H9 (cell line): ENCODE measurements at regions not wholly inside any gene's neighbourhood (a gene's known extent, or its start where the extent isn't known, plus 50 kb on each side); places are given as distances from the start of the nearest gene placed in this dataset.

ENCODE experiments used
- DNase-seq: peaks from one replicate; pipeline ENCODE4 v3.0.0-alpha.2; 2017
- H2AFZ ChIP-seq: one replicate; pipeline ENCODE4 v1.6.1; 2013; ENCODE audit warnings: mild to moderate bottlenecking, low read length, control low read depth, moderate library complexity
- H2AK5ac ChIP-seq: 2 replicates; pipeline ENCODE4 v1.6.1; 2013; ENCODE audit warnings: low read length, control low read depth, mixed read lengths; ENCODE audit not compliant: insufficient read length
- H2BK120ac ChIP-seq: one replicate; pipeline ENCODE4 v1.6.1; 2013; ENCODE audit warnings: low read depth, mild to moderate bottlenecking, low read length, control low read depth, inconsistent platforms; ENCODE audit not compliant: poor library complexity, severe bottlenecking
- H2BK12ac ChIP-seq: 2 replicates; pipeline ENCODE4 v1.6.1; 2013; ENCODE audit warnings: low read length, control low read depth, mixed read lengths, low read depth; ENCODE audit not compliant: insufficient read length
- H2BK15ac ChIP-seq: 2 replicates; pipeline ENCODE4 v1.6.1; 2013; ENCODE audit warnings: low read depth, low read length, control low read depth
- H2BK20ac ChIP-seq: one replicate; pipeline ENCODE4 v1.6.1; 2013; ENCODE audit warnings: low read depth, mild to moderate bottlenecking, low read length, control low read depth, inconsistent platforms; ENCODE audit not compliant: poor library complexity, severe bottlenecking
- H2BK5ac ChIP-seq: 2 replicates; pipeline ENCODE4 v1.6.1; 2013; ENCODE audit warnings: low read length, control low read depth, mixed read lengths; ENCODE audit not compliant: insufficient read length
- H3K14ac ChIP-seq: 2 replicates; pipeline ENCODE4 v1.6.1; 2013; ENCODE audit warnings: low read length, control low read depth; ENCODE audit not compliant: insufficient read depth
- H3K18ac ChIP-seq: 2 replicates; pipeline ENCODE4 v1.6.1; 2013; ENCODE audit warnings: low read depth, mild to moderate bottlenecking, mixed read lengths, low read length, control low read depth; ENCODE audit not compliant: insufficient read length
- H3K23ac ChIP-seq: 2 replicates; pipeline ENCODE4 v1.6.1; 2013; ENCODE audit warnings: low read length, control low read depth, mixed read lengths, low read depth; ENCODE audit not compliant: insufficient read length
- H3K23me2 ChIP-seq: 2 replicates; pipeline ENCODE4 v1.6.1; 2013; ENCODE audit warnings: low read depth, mild to moderate bottlenecking, mixed read lengths, low read length, control low read depth; ENCODE audit not compliant: insufficient read length, poor library complexity, severe bottlenecking
- H3K27ac ChIP-seq: 2 replicates; pipeline ENCODE4 v1.5.1; 2013; ENCODE audit warnings: low read length, control low read depth, mixed read lengths, low read depth; ENCODE audit not compliant: insufficient read length
- H3K27me3 ChIP-seq: 2 replicates; pipeline ENCODE4 v1.6.1; 2013; ENCODE audit warnings: low read length, control low read depth, inconsistent platforms; ENCODE audit not compliant: insufficient read depth
- H3K4ac ChIP-seq: 2 replicates; pipeline ENCODE4 v1.6.1; 2013; ENCODE audit warnings: low read depth, mild to moderate bottlenecking, control low read depth, inconsistent platforms, low read length, moderate library complexity
- H3K4me1 ChIP-seq: 2 replicates; pipeline ENCODE4 v1.6.1; 2013; ENCODE audit warnings: low read length, control low read depth, inconsistent platforms; ENCODE audit not compliant: insufficient read depth
- H3K4me2 ChIP-seq: 2 replicates; pipeline ENCODE4 v1.6.1; 2013; ENCODE audit warnings: low read length, control low read depth, mixed read lengths; ENCODE audit not compliant: insufficient read length, insufficient read depth
- H3K56ac ChIP-seq: 2 replicates; pipeline ENCODE4 v1.6.1; 2013; ENCODE audit warnings: low read depth, mild to moderate bottlenecking, mixed read lengths, low read length, control low read depth; ENCODE audit not compliant: insufficient read length
- H3K79me1 ChIP-seq: 2 replicates; pipeline ENCODE4 v1.6.1; 2013; ENCODE audit warnings: low read depth, mild to moderate bottlenecking, moderate library complexity, low read length, control low read depth, inconsistent platforms; ENCODE audit not compliant: insufficient read depth, poor library complexity, severe bottlenecking
- H3K79me2 ChIP-seq: 2 replicates; pipeline ENCODE4 v1.6.1; 2013; ENCODE audit warnings: low read length, control low read depth, inconsistent platforms; ENCODE audit not compliant: insufficient read depth
- H3K9ac ChIP-seq: 2 replicates; pipeline ENCODE4 v1.6.1; 2013; ENCODE audit warnings: low read length, control low read depth, mixed read lengths; ENCODE audit not compliant: insufficient read length; ENCODE audit errors: extremely low read depth
- H3K9me3 ChIP-seq: one replicate; pipeline ENCODE4 v1.6.1; 2013; ENCODE audit warnings: low read depth, low read length, inconsistent platforms; ENCODE audit not compliant: control insufficient read depth
- H3T11ph ChIP-seq: one replicate; pipeline ENCODE4 v1.6.1; 2013; ENCODE audit warnings: mild to moderate bottlenecking, low read length, control low read depth, inconsistent platforms
- H4K20me1 ChIP-seq: one replicate; pipeline ENCODE4 v1.6.1; 2013; ENCODE audit not compliant: control insufficient read depth, insufficient read length, insufficient read depth
- H4K5ac ChIP-seq: 2 replicates; pipeline ENCODE4 v1.6.1; 2013; ENCODE audit warnings: low read depth, mild to moderate bottlenecking, mixed read lengths, low read length, control low read depth; ENCODE audit not compliant: insufficient read length
- H4K8ac ChIP-seq: replicated peaks from 2 replicates; pipeline ENCODE4 v1.6.1; 2013; ENCODE audit warnings: low read length, control low read depth, mixed read lengths, low read depth; ENCODE audit not compliant: insufficient read length
- H4K91ac ChIP-seq: 2 replicates; pipeline ENCODE4 v1.6.1; 2013; ENCODE audit warnings: low read depth, mild to moderate bottlenecking, moderate library complexity, mixed read lengths, low read length, control low read depth; ENCODE audit not compliant: insufficient read length
- H3K27ac Mint-ChIP-seq, 3 experiments: 2 replicates in 2 of 3; 3 replicates in 1 of 3; pipeline ENCODE4 v1.8.0; 2020 to 2021; ENCODE audit warnings: mixed read lengths in 3 of 3, mild to moderate bottlenecking in 1 of 3, moderate library complexity in 1 of 3
- H3K27me3 Mint-ChIP-seq: 2 replicates; pipeline ENCODE4 v1.8.0; 2021; ENCODE audit warnings: low read depth, mild to moderate bottlenecking, moderate library complexity, mixed read lengths
- H3K36me3 Mint-ChIP-seq, 3 experiments: 2 replicates in 2 of 3; 3 replicates in 1 of 3; pipeline ENCODE4 v1.8.0; 2020 to 2021; ENCODE audit warnings: low read depth in 3 of 3, mixed read lengths in 3 of 3; ENCODE audit not compliant: insufficient read depth in 1 of 3
- H3K4me1 Mint-ChIP-seq, 2 experiments: 2 replicates each; pipeline ENCODE4 v1.8.0; 2020; ENCODE audit warnings: mixed read lengths in 2 of 2
- H3K4me3 Mint-ChIP-seq, 2 experiments: 2 replicates in 1 of 2; 3 replicates in 1 of 2; pipeline ENCODE4 v1.8.0; 2020 to 2021; ENCODE audit warnings: mild to moderate bottlenecking in 2 of 2, mixed read lengths in 2 of 2, moderate library complexity in 1 of 2
- H3K9me3 Mint-ChIP-seq, 2 experiments: 2 replicates in 1 of 2; 3 replicates in 1 of 2; pipeline ENCODE4 v1.8.0; 2020; ENCODE audit warnings: mild to moderate bottlenecking in 2 of 2, mixed read lengths in 2 of 2, moderate library complexity in 1 of 2
- WGBS: extraction: QIAGEN DNeasy Blood & Tissue Kit; methylation state at CpG from one replicate; pipeline ENCODE4 v1.1.7; 2013; ENCODE audit warnings: missing lambda C conversion rate, low lambda C conversion rate, mixed read lengths; ENCODE audit not compliant: insufficient read length; ENCODE audit errors: extremely low coverage; 5-methylcytosine and 5-hydroxymethylcytosine counted together
- TF ChIP-seq, protein P1 (sequence below): fragments of 200-600 bp; sonication (generic); conservative IDR thresholded peaks from 3 replicates; pipeline ENCODE4 v1.8.0; 2021; ENCODE audit warnings: antibody characterized with exemption, mild to moderate bottlenecking

DNA sequence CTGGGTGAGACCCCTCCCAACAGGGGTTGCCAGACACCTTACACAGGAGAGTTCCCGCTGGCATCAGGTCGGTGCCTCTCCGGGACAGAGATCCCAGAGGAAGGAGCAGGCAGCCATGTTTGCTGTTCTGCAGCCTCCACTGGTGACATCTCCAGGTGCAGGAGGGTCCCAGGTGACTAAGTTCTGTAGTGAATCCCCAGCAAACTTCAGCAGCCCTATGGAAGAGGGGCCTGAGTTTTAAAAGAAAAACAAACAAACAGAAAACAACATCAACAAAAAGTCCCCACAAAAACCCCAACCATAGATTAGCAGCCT, 515.1 kb downstream of the FRK start:
- Histone ChIP-seq H2BK20ac (no peak overlapping the region), H3K4ac (no peak overlapping the region), H3K4me1 (no peaks in the 10 kb centered on the region), H2AFZ (no peak overlapping the region), H2AK5ac (no peak overlapping the region), H3K18ac (no peak overlapping the region), H2BK120ac (no peak overlapping the region), H3K23me2 (no peaks in the 10 kb centered on the region), H2BK5ac (no peak overlapping the region), H3K56ac (no peak overlapping the region), H3K14ac (no peak overlapping the region), H3K23ac (no peak overlapping the region), H3K79me2 (no peaks in the 10 kb centered on the region), H4K8ac (no peak overlapping the region), H3K79me1 (no peaks in the 10 kb centered on the region), H2BK12ac (no peak overlapping the region), H4K91ac (no peak overlapping the region), H4K20me1 (no peaks in the 10 kb centered on the region), H3K27ac (no peak overlapping the region), H3K27me3 (no peaks in the 10 kb centered on the region; the same call in 1 of the 2 replicates), H3T11ph (no peak overlapping the region), H4K5ac (no peak overlapping the region), H3K9ac (no peak overlapping the region), H3K4me2 (no peak overlapping the region), H2BK15ac (no peak overlapping the region), H3K9me3 (no peaks in the 10 kb centered on the region)
- no peak for DNase-seq
- Mint-ChIP-seq H3K9me3 (no peaks in the 10 kb centered on the region), H3K27me3 (peaks cover 53% of the 10 kb centered on the region), H3K4me1 (peaks cover 4 to 14% of the 10 kb centered on the region in 2 experiments), H3K27ac (no peak overlapping the region), H3K36me3 (no peaks in the 10 kb centered on the region), H3K4me3 (no peak overlapping the region; a peak in 1 of 5 replicates)
- TF ChIP-seq, protein P1, sequence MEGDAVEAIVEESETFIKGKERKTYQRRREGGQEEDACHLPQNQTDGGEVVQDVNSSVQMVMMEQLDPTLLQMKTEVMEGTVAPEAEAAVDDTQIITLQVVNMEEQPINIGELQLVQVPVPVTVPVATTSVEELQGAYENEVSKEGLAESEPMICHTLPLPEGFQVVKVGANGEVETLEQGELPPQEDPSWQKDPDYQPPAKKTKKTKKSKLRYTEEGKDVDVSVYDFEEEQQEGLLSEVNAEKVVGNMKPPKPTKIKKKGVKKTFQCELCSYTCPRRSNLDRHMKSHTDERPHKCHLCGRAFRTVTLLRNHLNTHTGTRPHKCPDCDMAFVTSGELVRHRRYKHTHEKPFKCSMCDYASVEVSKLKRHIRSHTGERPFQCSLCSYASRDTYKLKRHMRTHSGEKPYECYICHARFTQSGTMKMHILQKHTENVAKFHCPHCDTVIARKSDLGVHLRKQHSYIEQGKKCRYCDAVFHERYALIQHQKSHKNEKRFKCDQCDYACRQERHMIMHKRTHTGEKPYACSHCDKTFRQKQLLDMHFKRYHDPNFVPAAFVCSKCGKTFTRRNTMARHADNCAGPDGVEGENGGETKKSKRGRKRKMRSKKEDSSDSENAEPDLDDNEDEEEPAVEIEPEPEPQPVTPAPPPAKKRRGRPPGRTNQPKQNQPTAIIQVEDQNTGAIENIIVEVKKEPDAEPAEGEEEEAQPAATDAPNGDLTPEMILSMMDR: no peak
- WGBS: no CpG with 5 or more reads among the region's 3 CpGs
